ENCODE measurements at regions not wholly inside any gene's neighbourhood (a gene's known extent, or its start where the extent isn't known, plus 50 kb on each side); places are given as distances from the start of the nearest gene placed in this dataset.
"Not testable (repeated sequence)": the region's sequence is repeated elsewhere in the genome, so short reads cannot be mapped to it uniquely, and the experiment has no call there.

GRCh38 chr16:59964232-59964924 is 1230.3 kb upstream of the GOT2 start:
- peaks cover 6% of the 10 kb centered on the region for H3K9me3 Mint-ChIP-seq
- H3K27ac Mint-ChIP-seq = no peak overlapping the region
- H3K4me3 Mint-ChIP-seq = no peak overlapping the region
- H3K36me3 Mint-ChIP-seq (ENCODE audit: low read depth) = no peaks in the 10 kb centered on the region
- no peaks in the 10 kb centered on the region for H3K27me3 Mint-ChIP-seq
- no peaks in the 10 kb centered on the region for H3K4me1 Mint-ChIP-seq (ENCODE audit: low read depth)

GRCh38 chr16:59959311-59959710 is 1225.2 kb upstream of the GOT2 start:
- H3K27ac Mint-ChIP-seq = no peak overlapping the region
- no peak overlapping the region for H3K4me3 Mint-ChIP-seq
- H3K36me3 Mint-ChIP-seq (ENCODE audit: low read depth) = no peaks in the 10 kb centered on the region
- peaks cover 4% of the 10 kb centered on the region for H3K9me3 Mint-ChIP-seq
- no peaks in the 10 kb centered on the region for H3K27me3 Mint-ChIP-seq
- H3K4me1 Mint-ChIP-seq (ENCODE audit: low read depth) = no peaks in the 10 kb centered on the region

GRCh38 chr16:59950431-59950830 is 1216.3 kb upstream of the GOT2 start:
- H3K4me1 Mint-ChIP-seq (ENCODE audit: low read depth) = no peaks in the 10 kb centered on the region
- H3K9me3 Mint-ChIP-seq = peaks cover 2% of the 10 kb centered on the region
- H3K36me3 Mint-ChIP-seq (ENCODE audit: low read depth) = no peaks in the 10 kb centered on the region
- no peaks in the 10 kb centered on the region for H3K27me3 Mint-ChIP-seq
- no peak overlapping the region for H3K27ac Mint-ChIP-seq
- no peak overlapping the region for H3K4me3 Mint-ChIP-seq

GRCh38 chr16:59944041-59944440 is 1209.9 kb upstream of the GOT2 start:
- H3K36me3 Mint-ChIP-seq (ENCODE audit: low read depth); H3K27ac Mint-ChIP-seq; H3K4me3 Mint-ChIP-seq; H3K4me1 Mint-ChIP-seq (ENCODE audit: low read depth); H3K9me3 Mint-ChIP-seq; H3K27me3 Mint-ChIP-seq: not testable (repeated sequence)

GRCh38 chr16:59941594-59941993 is 1207.5 kb upstream of the GOT2 start:
- H3K27me3 Mint-ChIP-seq = no peaks in the 10 kb centered on the region
- H3K4me3 Mint-ChIP-seq = no peak overlapping the region
- no peaks in the 10 kb centered on the region for H3K36me3 Mint-ChIP-seq (ENCODE audit: low read depth)
- peaks cover 16% of the 10 kb centered on the region for H3K9me3 Mint-ChIP-seq
- no peak overlapping the region for H3K27ac Mint-ChIP-seq
- no peaks in the 10 kb centered on the region for H3K4me1 Mint-ChIP-seq (ENCODE audit: low read depth)

- Mint-ChIP-seq H3K4me1 (ENCODE audit: low read depth) (no peaks in the 10 kb centered on the region), H3K27me3 (no peaks in the 10 kb centered on the region), H3K4me3 (no peak overlapping the region), H3K9me3 (peaks cover 5% of the 10 kb centered on the region), H3K27ac (no peak overlapping the region), H3K36me3 (ENCODE audit: low read depth) (no peaks in the 10 kb centered on the region)
These were observed 1185.9 kb upstream of the GOT2 start for GRCh38 chr16:59920054-59920453.

GRCh38 chr16:59913666-59914065 is 1179.5 kb upstream of the GOT2 start:
- H3K36me3 Mint-ChIP-seq (ENCODE audit: low read depth) = no peaks in the 10 kb centered on the region
- H3K4me1 Mint-ChIP-seq (ENCODE audit: low read depth) = no peaks in the 10 kb centered on the region
- no peak overlapping the region for H3K27ac Mint-ChIP-seq
- H3K9me3 Mint-ChIP-seq = peaks cover 9% of the 10 kb centered on the region
- H3K27me3 Mint-ChIP-seq = no peaks in the 10 kb centered on the region
- H3K4me3 Mint-ChIP-seq = no peak overlapping the region

GRCh38 chr16:59909262-59909661 is 1175.1 kb upstream of the GOT2 start:
- Mint-ChIP-seq H3K4me3 (no peak overlapping the region), H3K36me3 (ENCODE audit: low read depth) (no peaks in the 10 kb centered on the region), H3K9me3 (peaks cover 4% of the 10 kb centered on the region), H3K27me3 (no peaks in the 10 kb centered on the region), H3K27ac (no peak overlapping the region), H3K4me1 (ENCODE audit: low read depth) (no peaks in the 10 kb centered on the region)

GRCh38 chr16:59907611-59908010 is 1173.5 kb upstream of the GOT2 start:
- Mint-ChIP-seq H3K27me3 (no peaks in the 10 kb centered on the region), H3K36me3 (ENCODE audit: low read depth) (no peaks in the 10 kb centered on the region), H3K4me1 (ENCODE audit: low read depth) (no peaks in the 10 kb centered on the region), H3K27ac (no peak overlapping the region), H3K4me3 (no peak overlapping the region), H3K9me3 (peaks cover 2% of the 10 kb centered on the region)

- Mint-ChIP-seq H3K36me3 (ENCODE audit: low read depth) (no peaks in the 10 kb centered on the region), H3K9me3 (no peaks in the 10 kb centered on the region), H3K4me3 (no peak overlapping the region), H3K27me3 (no peaks in the 10 kb centered on the region), H3K27ac (no peak overlapping the region), H3K4me1 (ENCODE audit: low read depth) (no peaks in the 10 kb centered on the region)
These were observed 1171.5 kb upstream of the GOT2 start for GRCh38 chr16:59905606-59906005.

- Mint-ChIP-seq H3K4me1 (ENCODE audit: low read depth) (no peaks in the 10 kb centered on the region), H3K36me3 (ENCODE audit: low read depth) (no peaks in the 10 kb centered on the region), H3K27ac (no peak overlapping the region), H3K27me3 (no peaks in the 10 kb centered on the region), H3K9me3 (no peaks in the 10 kb centered on the region), H3K4me3 (no peak overlapping the region)
These were observed 1171.0 kb upstream of the GOT2 start for GRCh38 chr16:59905131-59905530.

GRCh38 chr16:59899940-59900339 is 1165.8 kb upstream of the GOT2 start:
- no peaks in the 10 kb centered on the region for H3K36me3 Mint-ChIP-seq (ENCODE audit: low read depth)
- no peak overlapping the region for H3K4me3 Mint-ChIP-seq
- peaks cover 10% of the 10 kb centered on the region for H3K9me3 Mint-ChIP-seq
- H3K27ac Mint-ChIP-seq = no peak overlapping the region
- no peaks in the 10 kb centered on the region for H3K4me1 Mint-ChIP-seq (ENCODE audit: low read depth)
- no peaks in the 10 kb centered on the region for H3K27me3 Mint-ChIP-seq

GRCh38 chr16:59892376-59892775 is 1158.3 kb upstream of the GOT2 start:
- Mint-ChIP-seq H3K9me3 (peaks cover 39% of the 10 kb centered on the region), H3K4me1 (ENCODE audit: low read depth) (no peaks in the 10 kb centered on the region), H3K27me3 (no peaks in the 10 kb centered on the region), H3K4me3 (no peak overlapping the region), H3K27ac (no peak overlapping the region), H3K36me3 (ENCODE audit: low read depth) (no peaks in the 10 kb centered on the region)

GRCh38 chr16:59887856-59888255 is 1153.7 kb upstream of the GOT2 start:
- H3K36me3 Mint-ChIP-seq (ENCODE audit: low read depth) = no peaks in the 10 kb centered on the region
- no peak overlapping the region for H3K27ac Mint-ChIP-seq
- H3K4me1 Mint-ChIP-seq (ENCODE audit: low read depth) = no peaks in the 10 kb centered on the region
- no peaks in the 10 kb centered on the region for H3K27me3 Mint-ChIP-seq
- peaks cover 34% of the 10 kb centered on the region for H3K9me3 Mint-ChIP-seq
- H3K4me3 Mint-ChIP-seq = no peak overlapping the region

- H3K27ac Mint-ChIP-seq = no peak overlapping the region
- no peaks in the 10 kb centered on the region for H3K4me1 Mint-ChIP-seq (ENCODE audit: low read depth)
- no peaks in the 10 kb centered on the region for H3K27me3 Mint-ChIP-seq
- no peak overlapping the region for H3K4me3 Mint-ChIP-seq
- H3K9me3 Mint-ChIP-seq = peaks cover 38% of the 10 kb centered on the region
- no peaks in the 10 kb centered on the region for H3K36me3 Mint-ChIP-seq (ENCODE audit: low read depth)
These were observed 1151.9 kb upstream of the GOT2 start for GRCh38 chr16:59886021-59886420.

GRCh38 chr16:59881376-59881775 is 1147.3 kb upstream of the GOT2 start:
- H3K9me3 Mint-ChIP-seq = peaks cover 18% of the 10 kb centered on the region
- no peaks in the 10 kb centered on the region for H3K4me1 Mint-ChIP-seq (ENCODE audit: low read depth)
- H3K4me3 Mint-ChIP-seq = no peak overlapping the region
- H3K27ac Mint-ChIP-seq = no peak overlapping the region
- no peaks in the 10 kb centered on the region for H3K36me3 Mint-ChIP-seq (ENCODE audit: low read depth)
- no peaks in the 10 kb centered on the region for H3K27me3 Mint-ChIP-seq
